ENCODE measurements at regions not wholly inside any gene's neighbourhood (a gene's known extent, or its start where the extent isn't known, plus 50 kb on each side); places are given as distances from the start of the nearest gene placed in this dataset.

- DNase-seq (ENCODE audit: low read depth, low spot score) (no peak), ATAC-seq (no peak)
- Histone ChIP-seq H3K36me3 (ENCODE audit: control insufficient read depth, insufficient read depth, low read length) (no peaks in the 10 kb centered on the region), H3K4me3 (ENCODE audit: low read depth in 2 of 2, low read length in 2 of 2) (no peak overlapping the region), H3K9me3 (ENCODE audit: control insufficient read depth, insufficient read depth, low read depth, low read length) (no peaks in the 10 kb centered on the region), H3K4me1 (ENCODE audit: control insufficient read depth, insufficient read depth, low read length) (no peaks in the 10 kb centered on the region), H3K27me3 (ENCODE audit: control insufficient read depth, insufficient read depth, low read length) (no peaks in the 10 kb centered on the region), H3K27ac (ENCODE audit: low read length) (no peak overlapping the region)
- intact Hi-C loops (cut with micrococcal nuclease; ENCODE audit: unreplicated experiment): no loop called here
- no peak for TF ChIP-seq TCF7L2 (IDR thresholded peaks at IDR 0.05; ENCODE audit: low read depth, low read length)
- TF ChIP-seq POLR2AphosphoS5 (IDR thresholded peaks at IDR 0.05; ENCODE audit: low read depth, low read length): no peak
- TF ChIP-seq SIN3A (IDR thresholded peaks at IDR 0.05; ENCODE audit: borderline replicate concordance, insufficient read depth, low read depth, low read length): no peak
- TF ChIP-seq, protein P1, sequence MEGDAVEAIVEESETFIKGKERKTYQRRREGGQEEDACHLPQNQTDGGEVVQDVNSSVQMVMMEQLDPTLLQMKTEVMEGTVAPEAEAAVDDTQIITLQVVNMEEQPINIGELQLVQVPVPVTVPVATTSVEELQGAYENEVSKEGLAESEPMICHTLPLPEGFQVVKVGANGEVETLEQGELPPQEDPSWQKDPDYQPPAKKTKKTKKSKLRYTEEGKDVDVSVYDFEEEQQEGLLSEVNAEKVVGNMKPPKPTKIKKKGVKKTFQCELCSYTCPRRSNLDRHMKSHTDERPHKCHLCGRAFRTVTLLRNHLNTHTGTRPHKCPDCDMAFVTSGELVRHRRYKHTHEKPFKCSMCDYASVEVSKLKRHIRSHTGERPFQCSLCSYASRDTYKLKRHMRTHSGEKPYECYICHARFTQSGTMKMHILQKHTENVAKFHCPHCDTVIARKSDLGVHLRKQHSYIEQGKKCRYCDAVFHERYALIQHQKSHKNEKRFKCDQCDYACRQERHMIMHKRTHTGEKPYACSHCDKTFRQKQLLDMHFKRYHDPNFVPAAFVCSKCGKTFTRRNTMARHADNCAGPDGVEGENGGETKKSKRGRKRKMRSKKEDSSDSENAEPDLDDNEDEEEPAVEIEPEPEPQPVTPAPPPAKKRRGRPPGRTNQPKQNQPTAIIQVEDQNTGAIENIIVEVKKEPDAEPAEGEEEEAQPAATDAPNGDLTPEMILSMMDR (IDR thresholded peaks at IDR 0.05): no peak
- TF ChIP-seq, protein P2, sequence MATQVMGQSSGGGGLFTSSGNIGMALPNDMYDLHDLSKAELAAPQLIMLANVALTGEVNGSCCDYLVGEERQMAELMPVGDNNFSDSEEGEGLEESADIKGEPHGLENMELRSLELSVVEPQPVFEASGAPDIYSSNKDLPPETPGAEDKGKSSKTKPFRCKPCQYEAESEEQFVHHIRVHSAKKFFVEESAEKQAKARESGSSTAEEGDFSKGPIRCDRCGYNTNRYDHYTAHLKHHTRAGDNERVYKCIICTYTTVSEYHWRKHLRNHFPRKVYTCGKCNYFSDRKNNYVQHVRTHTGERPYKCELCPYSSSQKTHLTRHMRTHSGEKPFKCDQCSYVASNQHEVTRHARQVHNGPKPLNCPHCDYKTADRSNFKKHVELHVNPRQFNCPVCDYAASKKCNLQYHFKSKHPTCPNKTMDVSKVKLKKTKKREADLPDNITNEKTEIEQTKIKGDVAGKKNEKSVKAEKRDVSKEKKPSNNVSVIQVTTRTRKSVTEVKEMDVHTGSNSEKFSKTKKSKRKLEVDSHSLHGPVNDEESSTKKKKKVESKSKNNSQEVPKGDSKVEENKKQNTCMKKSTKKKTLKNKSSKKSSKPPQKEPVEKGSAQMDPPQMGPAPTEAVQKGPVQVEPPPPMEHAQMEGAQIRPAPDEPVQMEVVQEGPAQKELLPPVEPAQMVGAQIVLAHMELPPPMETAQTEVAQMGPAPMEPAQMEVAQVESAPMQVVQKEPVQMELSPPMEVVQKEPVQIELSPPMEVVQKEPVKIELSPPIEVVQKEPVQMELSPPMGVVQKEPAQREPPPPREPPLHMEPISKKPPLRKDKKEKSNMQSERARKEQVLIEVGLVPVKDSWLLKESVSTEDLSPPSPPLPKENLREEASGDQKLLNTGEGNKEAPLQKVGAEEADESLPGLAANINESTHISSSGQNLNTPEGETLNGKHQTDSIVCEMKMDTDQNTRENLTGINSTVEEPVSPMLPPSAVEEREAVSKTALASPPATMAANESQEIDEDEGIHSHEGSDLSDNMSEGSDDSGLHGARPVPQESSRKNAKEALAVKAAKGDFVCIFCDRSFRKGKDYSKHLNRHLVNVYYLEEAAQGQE (IDR thresholded peaks at IDR 0.05; ENCODE audit: insufficient read depth in 1 of 2, low read depth in 2 of 2, low read length in 1 of 2): no peak
- CTCF ChIA-PET: no interaction called here
- POLR2A ChIA-PET: no interaction called here
- no TSS peak for BruUV-seq (replicated peaks)
- in situ Hi-C loops (cut with HindIII; ENCODE audit: low pct_unique_long_range_greater_than_20kb, low sequenced_read_pairs): no loop called here
These were observed 469.8 kb upstream of the FLRT2 start for GRCh38 chr14:85060121-85060520.

DNA sequence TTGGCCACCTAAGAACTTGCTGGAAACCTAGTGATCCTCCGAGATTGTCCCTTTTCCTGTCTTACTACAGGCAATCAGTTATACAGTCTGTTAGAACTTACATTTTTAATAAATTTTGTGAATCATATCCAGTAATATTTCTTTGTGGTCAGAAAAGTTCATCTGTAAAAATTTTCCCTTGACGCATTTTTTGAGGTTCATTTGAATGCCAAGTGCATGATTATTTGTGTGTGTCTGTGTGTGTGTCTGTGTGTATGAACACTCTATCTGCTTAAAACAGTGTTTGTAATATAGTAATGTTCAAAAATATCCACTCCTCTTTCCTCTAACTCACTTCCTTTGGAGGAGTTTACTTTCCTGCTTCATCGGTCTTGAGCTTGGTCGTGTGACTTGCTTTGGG is 468.7 kb upstream of the FLRT2 start:
- H3K27me3 ChIP-seq (ENCODE audit: control insufficient read depth, insufficient read depth, low read length): no peaks in the 10 kb centered on the region
- intact Hi-C loops (cut with micrococcal nuclease; ENCODE audit: unreplicated experiment) (no loop called here), in situ Hi-C loops (cut with HindIII; ENCODE audit: low pct_unique_long_range_greater_than_20kb, low sequenced_read_pairs) (no loop called here)
- no peaks in the 10 kb centered on the region for H3K9me3 ChIP-seq (ENCODE audit: control insufficient read depth, insufficient read depth, low read depth, low read length)
- CTCF ChIA-PET: no interaction called here
- POLR2A ChIA-PET: no interaction called here
- no peak overlapping the region for H3K27ac ChIP-seq (ENCODE audit: low read length)
- BruUV-seq (replicated peaks): no TSS peak
- TF ChIP-seq TCF7L2 (IDR thresholded peaks at IDR 0.05; ENCODE audit: low read depth, low read length): no peak
- TF ChIP-seq, protein P2 (IDR thresholded peaks at IDR 0.05; ENCODE audit: insufficient read depth in 1 of 2, low read depth in 2 of 2, low read length in 1 of 2): no peak
- no peak overlapping the region for H3K4me3 ChIP-seq (ENCODE audit: low read depth in 2 of 2, low read length in 2 of 2)
- no peak for DNase-seq (ENCODE audit: low read depth, low spot score)
- no peaks in the 10 kb centered on the region for H3K36me3 ChIP-seq (ENCODE audit: control insufficient read depth, insufficient read depth, low read length)
- no peaks in the 10 kb centered on the region for H3K4me1 ChIP-seq (ENCODE audit: control insufficient read depth, insufficient read depth, low read length)
- no peak for ATAC-seq
